GM12872 (cell line): ENCODE measurements at regions not wholly inside any gene's neighbourhood (a gene's known extent, or its start where the extent isn't known, plus 50 kb on each side); places are given as distances from the start of the nearest gene placed in this dataset.

Experiments
- CTCF ChIP-seq: IDR thresholded peaks from 3 replicates; pipeline ENCODE4 v1.5.1; 2011; ENCODE audit warnings: low read depth, mild to moderate bottlenecking, low read length, moderate library complexity; ENCODE audit not compliant: insufficient read depth

GRCh38 chr17:33945646-33946546 lies 309.2 kb upstream of the CCL2 start:
- no peak for TF ChIP-seq CTCF

- TF ChIP-seq CTCF, result no peak
These were observed 307.3 kb upstream of the CCL2 start for GRCh38 chr17:33947762-33948161.

GRCh38 chr17:33948309-33948708 lies 306.8 kb upstream of the CCL2 start:
- TF ChIP-seq CTCF, result no peak

- peak; percentile 47; the same call in 2 of the 3 replicates for TF ChIP-seq CTCF
These were observed 306.0 kb upstream of the CCL2 start for GRCh38 chr17:33949100-33949499.

DNA sequence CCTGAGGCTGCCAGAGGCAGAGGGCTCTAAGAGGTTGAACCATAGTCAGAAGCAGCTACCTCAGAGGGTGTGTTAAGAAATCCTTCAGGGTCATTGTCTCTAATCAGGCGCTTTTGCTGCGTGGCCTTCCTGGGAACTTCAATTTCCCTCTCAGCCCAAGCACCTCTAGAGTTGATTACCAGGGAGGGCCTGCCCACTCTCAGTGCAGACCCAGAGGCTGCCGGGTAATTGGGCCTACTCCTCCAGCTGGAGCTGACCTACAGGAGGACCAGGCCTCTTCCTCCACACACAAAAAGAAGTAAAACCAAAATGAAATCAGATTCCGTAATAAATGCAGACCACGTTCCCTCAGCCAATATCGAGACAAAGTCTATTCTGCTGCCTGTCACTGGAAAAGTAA lies 305.0 kb upstream of the CCL2 start:
- no peak for TF ChIP-seq CTCF

- TF ChIP-seq CTCF, result no peak
These were observed 302.7 kb upstream of the CCL2 start for GRCh38 chr17:33952425-33952824.

DNA sequence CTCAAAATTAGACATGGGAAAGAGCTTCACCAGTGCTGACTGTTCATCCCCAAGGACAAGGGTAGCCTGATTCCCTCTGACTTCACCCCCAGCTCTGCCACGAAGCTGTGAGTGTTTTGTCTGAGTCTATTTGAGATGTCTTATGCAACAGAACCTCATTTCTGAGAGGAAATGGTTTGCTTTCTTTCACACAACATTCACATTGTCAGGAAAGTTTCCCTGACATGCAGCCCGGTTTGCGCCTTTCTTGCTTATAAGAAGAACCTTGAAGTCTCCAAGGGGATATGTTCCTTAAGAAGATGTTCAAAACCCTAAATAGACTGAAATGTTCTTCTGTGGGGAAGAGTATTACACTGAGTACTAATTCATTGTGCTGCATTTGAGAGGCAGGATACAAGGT lies 300.5 kb upstream of the CCL2 start:
- no peak for TF ChIP-seq CTCF
